Liver (tissue), 8 donors: ENCODE measurements at regions not wholly inside any gene's neighbourhood (a gene's known extent, or its start where the extent isn't known, plus 50 kb on each side); places are given as distances from the start of the nearest gene placed in this dataset.

Experiments used
- DNase-seq: peaks from one replicate; pipeline ENCODE4 v3.0.0-alpha.2; 2017; ENCODE audit warnings: low spot score
- H3K27ac ChIP-seq, 2 donors: one replicate each; pipeline ENCODE4 v1.7.0; 2013; ENCODE audit warnings: inconsistent platforms in 2 of 2, low read length in 2 of 2, control low read depth in 1 of 2, low read depth in 1 of 2, mild to moderate bottlenecking in 1 of 2
- H3K27me3 ChIP-seq, 4 donors: one replicate each; pipeline versions ENCODE4 v1.6.1 to v1.7.0; 2013; ENCODE audit warnings: low read length in 3 of 4, inconsistent platforms in 1 of 4, mild to moderate bottlenecking in 1 of 4, moderate library complexity in 1 of 4; ENCODE audit not compliant: control insufficient read depth in 4 of 4, insufficient read depth in 4 of 4
- H3K36me3 ChIP-seq, 4 donors: one replicate each; pipeline versions ENCODE4 v1.6.1 to v1.7.0; 2013; ENCODE audit warnings: low read length in 3 of 4, mild to moderate bottlenecking in 3 of 4, low read depth in 1 of 4, moderate library complexity in 1 of 4; ENCODE audit not compliant: control insufficient read depth in 4 of 4, insufficient read depth in 3 of 4
- H3K4me1 ChIP-seq, 4 donors: one replicate each; pipeline versions ENCODE4 v1.6.1 to v1.7.0; 2013; ENCODE audit warnings: low read length in 3 of 4, mild to moderate bottlenecking in 3 of 4, moderate library complexity in 1 of 4; ENCODE audit not compliant: control insufficient read depth in 4 of 4, insufficient read depth in 4 of 4
- H3K4me3 ChIP-seq, 3 donors: one replicate each; pipeline versions ENCODE4 v1.6.1 to v1.7.0; 2013; ENCODE audit warnings: low read length in 3 of 3, control low read depth in 1 of 3, low read depth in 1 of 3, mild to moderate bottlenecking in 1 of 3
- H3K9ac ChIP-seq, 2 donors: one replicate each; pipeline ENCODE4 v1.7.0; 2013; ENCODE audit warnings: low read length in 2 of 2, mild to moderate bottlenecking in 2 of 2, moderate library complexity in 2 of 2, control low read depth in 1 of 2, low read depth in 1 of 2
- H3K9me3 ChIP-seq, 4 donors: one replicate each; pipeline versions ENCODE4 v1.6.1 to v1.7.0; 2013; ENCODE audit warnings: low read length in 3 of 4; ENCODE audit not compliant: control insufficient read depth in 4 of 4
- CTCF ChIP-seq: fragments of 150-350 bp; IDR thresholded peaks from 2 replicates; pipeline ENCODE4 v1.5.1; 2017; ENCODE audit warnings: improper control_type of control experiment, low read depth, low read length; ENCODE audit not compliant: missing input control
- EGR1 ChIP-seq, 2 donors: IDR thresholded peaks; 2 replicates each; pipeline ENCODE4 v1.6.1; 2016 to 2018; ENCODE audit warnings: antibody characterized with exemption in 2 of 2, low read depth in 2 of 2
- FOXA1 ChIP-seq: IDR thresholded peaks from 2 replicates; pipeline ENCODE4 v1.6.1; 2016; ENCODE audit warnings: antibody characterized with exemption
- FOXA2 ChIP-seq: IDR thresholded peaks from 2 replicates; pipeline ENCODE4 v1.6.1; 2016; ENCODE audit warnings: antibody characterized with exemption
- GABPA ChIP-seq, 2 donors: IDR thresholded peaks in 1 of 2; conservative IDR thresholded peaks in 1 of 2; 2 replicates each; pipeline ENCODE4 v1.6.1; 2016; ENCODE audit warnings: antibody characterized with exemption in 2 of 2, mild to moderate bottlenecking in 1 of 2, moderate library complexity in 1 of 2
- HNF4A ChIP-seq, 2 donors: conservative IDR thresholded peaks; 2 replicates each; pipeline ENCODE4 v1.6.1; 2016; ENCODE audit warnings: antibody characterized with exemption in 2 of 2, mild to moderate bottlenecking in 2 of 2
- HNF4G ChIP-seq: IDR thresholded peaks from 2 replicates; pipeline ENCODE4 v1.6.1; 2016; ENCODE audit warnings: antibody characterized with exemption
- JUND ChIP-seq, 2 donors: IDR thresholded peaks; 2 replicates each; pipeline ENCODE4 v1.6.1; 2016; ENCODE audit warnings: antibody characterized with exemption in 2 of 2
- NR2F2 ChIP-seq: IDR thresholded peaks from 2 replicates; pipeline ENCODE4 v1.6.1; 2016; ENCODE audit warnings: antibody characterized with exemption
- RAD21 ChIP-seq, 2 donors: IDR thresholded peaks; 2 replicates each; pipeline ENCODE4 v1.6.1; 2016; ENCODE audit warnings: antibody characterized with exemption in 2 of 2, mild to moderate bottlenecking in 2 of 2
- REST ChIP-seq: IDR thresholded peaks from 2 replicates; pipeline ENCODE4 v1.6.1; 2016; ENCODE audit warnings: antibody characterized with exemption, mild to moderate bottlenecking
- RXRA ChIP-seq, 2 donors: IDR thresholded peaks; 2 replicates each; pipeline ENCODE4 v1.6.1; 2017 to 2018; ENCODE audit warnings: antibody characterized with exemption in 2 of 2, mild to moderate bottlenecking in 1 of 2
- SP1 ChIP-seq: IDR thresholded peaks from 2 replicates; pipeline ENCODE4 v1.6.1; 2018; ENCODE audit warnings: antibody characterized with exemption, mild to moderate bottlenecking
- TAF1 ChIP-seq: conservative IDR thresholded peaks from 2 replicates; pipeline ENCODE4 v1.6.1; 2016; ENCODE audit warnings: antibody characterized with exemption, mild to moderate bottlenecking
- YY1 ChIP-seq: IDR thresholded peaks from 2 replicates; pipeline ENCODE4 v1.6.1; 2016; ENCODE audit warnings: antibody characterized with exemption, mild to moderate bottlenecking
- ZBTB33 ChIP-seq: IDR thresholded peaks from 2 replicates; pipeline ENCODE4 v1.6.1; 2016; ENCODE audit warnings: antibody characterized with exemption
- WGBS: extraction: QIAGEN DNeasy Blood & Tissue Kit; methylation state at CpG from one replicate; pipeline ENCODE4 v1.1.7; 2013; 5-methylcytosine and 5-hydroxymethylcytosine counted together
- TF ChIP-seq, protein P1 (sequence below): IDR thresholded peaks from 2 replicates; pipeline ENCODE4 v1.6.1; 2016; ENCODE audit warnings: antibody characterized with exemption
- TF ChIP-seq, protein P2 (sequence below): IDR thresholded peaks from 2 replicates; pipeline ENCODE4 v1.6.1; 2016; ENCODE audit warnings: antibody characterized with exemption
- donor health status: healthy.
- donor health status: healthy.
- donor health status: healthy.
- donor health status: healthy.
- donor health status: healthy.

DNA sequence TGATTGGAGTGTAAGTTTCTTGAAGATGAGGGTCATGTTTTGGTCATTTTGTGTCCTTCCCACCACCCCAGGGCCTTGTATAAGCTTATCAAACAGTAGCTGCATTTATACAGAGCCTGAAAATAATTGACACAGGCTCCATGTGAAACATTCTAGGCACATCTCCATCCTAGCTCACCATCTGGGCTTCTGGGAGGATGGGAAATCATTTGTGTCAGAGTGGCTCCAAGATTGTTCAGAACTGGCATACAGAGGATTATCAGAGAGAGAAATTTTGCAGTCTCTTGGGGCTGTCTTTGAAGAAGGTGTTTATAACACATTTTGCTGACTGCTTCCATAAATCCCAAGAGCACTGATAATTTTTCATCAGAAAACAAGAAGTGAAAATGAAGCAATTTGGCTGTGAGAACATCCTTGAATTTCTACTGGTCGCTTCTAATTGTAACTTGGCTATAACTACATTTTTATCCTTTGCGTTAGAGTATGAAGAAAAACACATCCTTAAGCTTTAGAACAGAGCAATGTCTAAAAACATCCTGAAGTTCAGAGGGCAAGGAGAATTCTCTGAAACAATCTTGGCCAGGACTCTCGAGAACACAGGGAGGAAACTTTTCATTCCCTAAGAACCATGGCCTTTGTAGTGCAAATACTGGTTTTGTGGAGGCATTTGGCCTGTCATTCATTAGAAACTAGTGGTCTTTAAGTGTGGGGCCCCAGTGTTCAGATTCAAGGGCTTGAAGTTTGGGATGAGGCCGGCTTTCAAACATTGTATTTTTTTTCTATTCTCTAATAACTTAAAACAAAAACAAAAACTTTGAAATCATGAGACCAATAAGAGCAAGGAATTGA, 151.1 kb downstream of the DACT1 start:
- Histone ChIP-seq H3K4me3 (no peak overlapping the region), H3K27ac (no peak overlapping the region), H3K36me3 (no peaks in the 10 kb centered on the region), H3K4me1 (no peaks in the 10 kb centered on the region), H3K9me3 (no peaks in the 10 kb centered on the region), H3K27me3 (no peaks in the 10 kb centered on the region), H3K9ac (no peak overlapping the region)
- no peak for TF ChIP-seq REST
- TF ChIP-seq RAD21 (IDR thresholded peaks at IDR 0.05) = no peak
- TF ChIP-seq, protein P1, sequence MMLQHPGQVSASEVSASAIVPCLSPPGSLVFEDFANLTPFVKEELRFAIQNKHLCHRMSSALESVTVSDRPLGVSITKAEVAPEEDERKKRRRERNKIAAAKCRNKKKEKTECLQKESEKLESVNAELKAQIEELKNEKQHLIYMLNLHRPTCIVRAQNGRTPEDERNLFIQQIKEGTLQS = no peak
- TF ChIP-seq FOXA2 = no peak
- TF ChIP-seq YY1 = no peak
- TF ChIP-seq CTCF = no peak
- no peak for TF ChIP-seq FOXA1
- TF ChIP-seq EGR1 (IDR thresholded peaks at IDR 0.05; ENCODE audit: low read depth in 2 of 2) = no peak
- no peak for TF ChIP-seq JUND (IDR thresholded peaks at IDR 0.05)
- TF ChIP-seq SP1 = no peak
- TF ChIP-seq HNF4A (conservative IDR thresholded peaks at IDR 0.05) = no peak
- TF ChIP-seq RXRA (IDR thresholded peaks at IDR 0.05) = no peak
- no peak for TF ChIP-seq ZBTB33
- no peak for TF ChIP-seq HNF4G
- TF ChIP-seq TAF1 = no peak
- no peak for TF ChIP-seq GABPA (IDR thresholded peaks at IDR 0.05 in 1 of 2, conservative IDR thresholded peaks at IDR 0.05 in 1 of 2)
- TF ChIP-seq, protein P2, sequence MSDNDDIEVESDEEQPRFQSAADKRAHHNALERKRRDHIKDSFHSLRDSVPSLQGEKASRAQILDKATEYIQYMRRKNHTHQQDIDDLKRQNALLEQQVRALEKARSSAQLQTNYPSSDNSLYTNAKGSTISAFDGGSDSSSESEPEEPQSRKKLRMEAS = no peak
- no peak for TF ChIP-seq NR2F2
- 68% methylated on average over 4 of the region's 4 CpGs for WGBS
- no peak for DNase-seq
